ENCODE measurements at regions not wholly inside any gene's neighbourhood (a gene's known extent, or its start where the extent isn't known, plus 50 kb on each side); places are given as distances from the start of the nearest gene placed in this dataset.
"Not testable (repeated sequence)": the region's sequence is repeated elsewhere in the genome, so short reads cannot be mapped to it uniquely, and the experiment has no call there.

DNA sequence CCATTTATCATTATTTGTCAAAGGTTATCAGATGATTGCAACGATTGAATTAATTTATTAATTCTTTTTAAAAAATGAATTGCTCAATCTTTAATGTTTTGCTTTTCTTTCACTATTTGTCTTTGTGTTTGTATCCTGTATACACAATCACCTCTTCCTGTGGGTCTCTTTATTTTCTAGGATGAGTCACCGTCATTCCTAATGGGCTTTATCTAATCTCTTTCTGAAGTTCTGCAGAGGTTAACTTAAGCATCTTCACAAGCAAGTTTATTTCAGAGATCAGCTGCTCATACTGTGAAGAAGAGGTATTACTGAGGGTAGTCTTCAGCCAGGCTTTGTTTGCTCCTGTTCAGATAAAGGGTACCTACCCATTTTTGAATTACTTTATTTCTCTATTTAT is 323.9 kb downstream of the NNT start:
- DNase-seq (ENCODE audit: low spot score) = no peak

- DNase-seq (ENCODE audit: low spot score) = no peak
These were observed 317.4 kb downstream of the NNT start for GRCh38 chr5:43920422-43920821.

DNA sequence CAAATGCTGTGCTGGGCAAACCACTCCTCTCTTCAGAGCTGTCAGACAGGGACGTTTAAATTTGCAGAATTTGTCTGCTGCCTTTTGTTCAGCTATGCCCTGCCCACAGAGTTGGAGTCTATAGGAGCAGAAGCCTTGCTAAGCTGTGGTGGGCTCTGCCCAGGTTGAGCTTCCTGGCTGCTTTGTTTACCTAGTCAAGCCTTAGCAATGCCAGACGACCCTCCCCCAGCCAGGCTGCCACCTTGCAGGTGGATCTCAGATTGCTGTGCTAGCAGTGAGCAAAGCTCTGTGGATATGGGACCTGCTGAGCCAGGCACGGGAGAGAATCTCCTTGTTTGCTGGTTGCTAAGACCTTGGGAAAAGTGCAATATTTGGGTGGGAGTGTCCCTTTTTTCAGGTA is 314.9 kb downstream of the NNT start:
- DNase-seq (ENCODE audit: low spot score) = no peak

DNA sequence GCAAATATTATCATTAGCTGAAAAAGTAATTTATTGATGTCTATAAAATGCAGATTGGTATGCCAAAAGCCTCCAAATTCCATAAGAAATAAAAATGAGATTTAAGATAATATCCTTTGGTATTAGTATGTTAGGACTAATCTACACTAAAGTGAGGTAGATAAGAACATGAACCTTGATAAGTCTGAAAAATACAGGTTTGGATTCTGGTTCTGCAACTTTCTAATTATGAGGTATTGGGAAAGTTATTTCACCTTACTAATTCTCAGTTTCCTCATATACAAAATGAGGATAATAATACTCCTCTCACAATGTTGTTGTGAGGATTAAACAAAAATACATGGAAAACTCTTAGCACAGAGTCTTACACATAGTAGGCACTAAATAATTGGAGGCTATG is 300.1 kb downstream of the NNT start:
- no peak for DNase-seq (ENCODE audit: low spot score)

GRCh38 chr5:43900974-43901373 is 298.0 kb downstream of the NNT start:
- no peak for DNase-seq (ENCODE audit: low spot score)

- DNase-seq (ENCODE audit: low spot score) = no peak
These were observed 292.9 kb downstream of the NNT start for GRCh38 chr5:43895876-43896275.

GRCh38 chr5:43893951-43894684 is 291.1 kb downstream of the NNT start:
- no peak for DNase-seq (ENCODE audit: low spot score)

DNA sequence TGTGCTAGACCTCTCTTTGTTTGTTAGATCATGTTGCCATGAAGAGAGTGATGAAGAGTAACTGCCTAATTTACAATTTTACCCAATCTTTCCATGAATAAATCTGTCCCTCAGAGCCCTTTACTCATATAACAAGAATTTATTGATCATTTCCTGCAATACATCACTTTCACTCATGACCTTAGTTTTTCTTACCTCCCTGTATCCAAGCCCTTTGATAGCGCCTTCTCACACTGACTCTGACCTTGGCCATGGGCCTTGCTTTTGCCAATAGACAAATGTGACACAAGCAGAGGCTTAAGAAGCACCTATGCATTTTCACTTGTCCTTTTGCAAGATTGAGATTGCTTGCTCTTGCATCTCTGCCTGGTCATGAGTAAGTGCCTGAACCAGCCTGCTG is 288.1 kb downstream of the NNT start:
- no peak for DNase-seq (ENCODE audit: low spot score)

- DNase-seq (ENCODE audit: low spot score) = no peak
These were observed 286.3 kb downstream of the NNT start for GRCh38 chr5:43889233-43889632.

DNA sequence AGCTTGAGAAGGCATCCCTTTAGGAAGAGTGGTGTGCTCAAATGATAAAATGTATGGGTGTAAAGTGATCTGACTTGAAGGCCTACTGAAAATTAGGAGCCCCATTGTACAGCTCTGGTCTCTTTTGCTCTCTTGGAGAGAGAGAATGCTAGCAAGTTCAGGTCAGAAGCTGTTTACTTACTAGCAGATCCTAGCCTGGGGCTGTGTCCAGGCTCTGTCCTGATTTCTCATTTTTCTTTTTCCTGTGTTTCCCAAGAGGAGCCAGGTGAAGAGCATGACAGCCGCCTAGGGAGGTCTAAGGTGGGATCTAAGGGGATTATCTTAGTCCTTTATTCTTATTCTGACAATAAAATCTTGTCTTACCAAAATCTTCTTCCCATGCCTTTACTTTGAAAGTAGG is 272.8 kb downstream of the NNT start:
- no peak for DNase-seq (ENCODE audit: low spot score)

- DNase-seq (ENCODE audit: low spot score) = no peak
These were observed 271.8 kb downstream of the NNT start for GRCh38 chr5:43874772-43875171.

DNA sequence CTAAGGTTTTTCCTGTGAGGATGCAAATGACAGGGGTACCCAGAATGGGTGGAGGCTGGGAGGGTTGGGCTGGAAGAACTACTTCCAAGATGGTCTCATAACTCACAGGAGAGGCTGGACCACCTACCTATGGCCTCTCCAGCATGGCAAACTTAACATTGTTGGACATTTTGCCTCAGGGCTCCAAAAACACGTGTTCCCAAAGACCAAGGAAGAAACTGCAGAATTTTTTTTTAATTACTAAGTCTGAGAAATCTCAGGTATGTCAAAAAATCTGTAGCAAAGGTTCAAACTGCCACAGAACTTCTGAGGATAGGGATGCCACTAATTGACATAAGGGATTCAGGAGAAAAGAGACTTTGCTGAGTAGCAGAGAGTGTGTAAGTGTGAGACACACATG is 270.8 kb downstream of the NNT start:
- no peak for DNase-seq (ENCODE audit: low spot score)

DNA sequence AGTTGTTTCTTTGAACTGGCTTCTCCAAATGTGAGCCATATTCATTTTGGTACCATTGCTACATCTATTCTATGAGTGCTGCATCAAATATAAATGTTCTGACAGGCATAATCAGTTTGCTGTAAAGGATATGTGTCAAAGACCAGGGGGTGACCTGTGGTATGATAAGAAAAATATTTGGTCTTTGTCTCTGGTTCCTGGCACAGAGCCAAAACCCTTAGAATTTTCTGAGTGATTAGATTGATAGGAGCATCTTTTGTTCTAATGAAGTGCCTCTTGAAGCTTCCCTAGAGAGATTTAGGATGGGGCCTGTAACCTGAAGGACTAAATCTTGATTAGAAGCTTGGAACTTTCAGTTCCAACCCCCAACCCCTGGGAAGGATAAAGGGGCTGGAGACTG is 256.3 kb downstream of the NNT start:
- DNase-seq (ENCODE audit: low spot score) = no peak

- DNase-seq (ENCODE audit: low spot score) = no peak
These were observed 252.5 kb downstream of the NNT start for GRCh38 chr5:43855452-43855851.

DNA sequence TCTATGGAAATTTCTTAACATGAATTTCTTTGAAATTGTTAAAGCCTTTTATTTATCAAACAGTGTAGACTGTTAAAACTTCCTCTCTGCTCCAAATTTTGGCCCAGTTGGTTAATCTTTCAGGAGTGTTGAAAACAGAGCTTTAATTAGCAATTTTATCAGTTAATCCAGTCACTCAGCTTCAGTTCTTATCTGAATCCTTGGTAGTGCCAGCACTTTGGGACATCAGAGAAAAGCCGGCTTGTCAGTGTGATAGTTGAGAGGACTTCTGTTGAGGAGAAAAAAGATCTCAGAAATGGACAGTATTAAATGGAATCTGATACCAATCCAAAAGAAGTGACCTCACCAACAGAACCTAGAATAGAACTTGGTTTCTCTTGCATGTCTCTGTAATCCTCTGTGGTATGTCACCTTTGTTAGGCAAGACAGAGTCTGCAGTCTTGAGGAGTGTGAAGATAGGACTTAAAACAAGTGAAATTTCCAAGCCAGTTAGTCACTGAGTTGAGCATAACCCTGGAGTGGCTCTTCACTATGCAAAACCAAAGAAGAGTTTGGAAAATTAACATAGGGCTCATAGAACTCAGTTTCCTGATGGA is 251.8 kb downstream of the NNT start:
- DNase-seq (ENCODE audit: low spot score) = no peak

DNA sequence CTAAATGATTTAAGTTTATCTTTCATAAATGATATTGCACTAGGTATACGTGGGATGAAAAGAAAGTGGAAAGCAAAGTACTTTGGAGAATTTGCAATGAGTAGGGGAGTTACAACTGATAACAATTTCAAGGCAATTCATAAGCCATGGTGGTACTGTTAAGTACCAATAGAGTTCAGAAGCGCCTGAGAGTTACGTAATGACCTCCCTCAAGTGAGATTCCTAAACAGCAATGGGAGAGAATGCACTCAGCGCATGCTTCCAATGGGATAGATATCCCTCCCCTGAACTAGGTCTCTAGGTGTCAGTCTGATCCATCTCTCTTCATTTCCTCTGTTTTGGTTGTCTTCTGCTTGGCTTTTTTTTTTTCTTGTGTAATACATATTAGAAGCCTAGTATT is 249.3 kb downstream of the NNT start:
- DNase-seq (ENCODE audit: low spot score) = no peak

DNA sequence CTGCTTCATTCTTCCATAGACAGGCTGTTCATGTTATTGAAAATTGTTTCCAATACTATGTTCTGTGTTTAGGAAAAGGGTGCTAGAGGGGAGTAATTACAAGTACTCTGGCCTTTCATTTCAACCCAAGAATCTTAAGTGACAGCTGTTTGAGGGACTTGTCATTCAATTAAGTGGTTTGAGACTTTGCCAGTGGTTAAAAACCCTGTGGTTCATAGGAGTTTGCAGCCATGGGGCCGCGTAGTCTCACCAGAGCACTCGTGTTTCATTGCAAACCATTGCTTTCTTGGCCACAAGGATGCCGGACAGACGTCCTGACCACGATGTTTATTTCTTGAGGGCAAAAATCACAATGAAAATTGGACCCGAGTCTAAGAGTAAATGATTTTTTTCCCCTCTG is 248.8 kb downstream of the NNT start:
- no peak for DNase-seq (ENCODE audit: low spot score)

- no peak for DNase-seq (ENCODE audit: low spot score)
These were observed 237.6 kb downstream of the NNT start for GRCh38 chr5:43840424-43841125.

DNA sequence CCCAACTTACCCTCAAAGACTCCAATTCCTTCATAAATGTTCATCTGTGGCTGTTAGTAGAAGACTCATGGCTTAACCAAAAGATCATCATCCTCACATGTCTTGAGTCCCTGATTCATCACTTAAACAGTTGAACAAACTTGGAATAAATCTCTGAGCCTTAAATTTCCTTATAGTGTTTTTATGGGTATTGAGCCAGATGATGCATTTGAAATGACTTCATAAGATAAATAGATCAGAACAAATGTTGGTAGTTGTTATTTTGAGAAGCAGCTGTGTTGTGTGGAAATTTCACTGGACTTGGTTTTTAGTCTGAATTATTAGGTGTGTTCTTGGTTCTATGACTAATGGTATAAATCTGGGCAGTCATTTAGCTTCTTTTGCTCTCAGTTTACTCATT is 236.2 kb downstream of the NNT start:
- no peak for DNase-seq (ENCODE audit: low spot score)

DNA sequence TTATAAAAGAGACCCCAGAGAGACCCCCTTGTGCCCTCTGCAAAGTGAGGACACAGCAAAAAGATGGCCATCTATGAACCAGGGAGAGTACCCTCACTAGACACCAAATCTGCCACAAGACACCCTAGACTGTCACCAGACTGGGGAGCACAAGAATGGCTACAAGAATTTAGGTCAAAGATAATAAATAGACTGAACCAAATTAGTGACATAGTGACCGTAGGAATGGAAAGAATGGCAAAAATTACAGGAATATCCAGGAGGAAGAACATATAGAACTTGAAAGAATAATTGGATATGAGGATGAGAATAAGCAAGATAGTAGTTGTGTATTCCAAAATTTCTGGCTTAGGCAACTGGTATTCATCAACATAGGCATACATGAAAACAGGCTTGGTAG is 235.0 kb downstream of the NNT start:
- DNase-seq (ENCODE audit: low spot score) = no peak

- no peak for DNase-seq (ENCODE audit: low spot score)
These were observed 234.1 kb downstream of the NNT start for GRCh38 chr5:43837091-43837490.

DNA sequence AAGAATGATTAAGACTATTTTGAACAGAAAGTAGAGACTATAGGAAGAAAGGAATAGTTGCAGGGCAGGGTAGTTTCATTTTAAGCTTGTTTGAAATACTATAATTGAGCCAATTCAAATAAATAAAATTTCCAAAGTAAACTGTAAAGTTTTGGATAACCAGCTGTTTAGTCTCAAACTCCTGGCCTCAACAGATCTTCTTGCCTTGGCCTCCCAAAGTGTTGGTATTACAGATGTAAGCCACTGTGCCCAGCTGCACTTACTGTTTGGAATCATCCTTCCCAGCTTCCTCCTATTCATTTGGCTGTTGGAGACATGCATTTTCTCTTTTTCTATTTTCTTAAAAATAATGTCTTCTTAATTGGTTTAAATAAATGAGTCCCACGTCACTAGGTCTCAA is 231.0 kb downstream of the NNT start:
- no peak for DNase-seq (ENCODE audit: low spot score)

DNA sequence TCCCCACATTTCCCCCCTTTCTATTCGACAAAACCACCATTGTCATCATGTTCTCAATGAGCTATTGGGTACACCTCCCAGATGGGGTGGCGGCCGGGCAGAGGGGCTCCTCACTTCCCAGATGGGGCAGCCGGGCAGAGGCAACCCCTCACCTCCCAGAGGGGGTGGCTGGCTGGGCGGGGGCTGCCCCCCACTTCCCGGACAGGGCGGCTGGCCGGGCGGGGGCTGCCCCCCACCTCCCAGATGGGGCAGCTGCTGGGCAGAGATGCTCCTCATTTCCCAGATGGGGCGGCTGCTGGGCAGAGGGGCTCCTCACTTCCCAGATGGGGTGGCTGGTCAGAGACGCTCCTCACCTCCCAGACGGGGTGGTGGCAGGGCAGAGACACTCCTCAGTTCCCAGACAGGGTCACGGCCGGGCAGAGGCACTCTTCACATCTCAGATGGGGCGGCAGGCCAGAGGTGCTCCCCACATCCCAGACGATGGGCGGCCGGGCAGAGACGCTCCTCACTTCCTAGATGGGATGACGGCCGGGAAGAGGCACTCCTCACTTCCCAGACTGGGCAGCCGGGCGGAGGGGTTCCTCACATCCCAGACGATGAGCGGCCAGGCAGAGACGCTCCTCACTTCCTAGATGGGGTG is 221.5 kb downstream of the NNT start:
- not testable (repeated sequence) for DNase-seq (ENCODE audit: low spot score)
